Loucy (cell line): ENCODE measurements at regions not wholly inside any gene's neighbourhood (a gene's known extent, or its start where the extent isn't known, plus 50 kb on each side); places are given as distances from the start of the nearest gene placed in this dataset.

Experiments used
- H2AFZ ChIP-seq: fragments of 200-600 bp; sonication (generic); 2 replicates; pipeline ENCODE4 v1.6.0; 2016; ENCODE audit warnings: antibody characterized with exemption, mild to moderate bottlenecking, low read length, moderate library complexity
- H3F3A ChIP-seq: fragments of 200-600 bp; 2 replicates; pipeline ENCODE4 v1.6.0; 2016; ENCODE audit warnings: antibody characterized with exemption, low read depth, mild to moderate bottlenecking
- H3K27me3 ChIP-seq: fragments of 200-600 bp; sonication (generic); 2 replicates; pipeline ENCODE4 v1.6.1; 2014; ENCODE audit warnings: low read length, mild to moderate bottlenecking; ENCODE audit not compliant: insufficient read depth, poor library complexity, severe bottlenecking
- H3K36me3 ChIP-seq: fragments of 200-600 bp; sonication (generic); 2 replicates; pipeline ENCODE4 v1.6.1; 2016; ENCODE audit warnings: low read length; ENCODE audit not compliant: insufficient read depth
- H3K4me1 ChIP-seq: fragments of 200-600 bp; sonication (generic); 2 replicates; pipeline ENCODE4 v1.5.1; 2014; ENCODE audit warnings: low read length, mild to moderate bottlenecking; ENCODE audit not compliant: insufficient read depth, poor library complexity, severe bottlenecking
- H3K4me2 ChIP-seq: fragments of 200-600 bp; sonication (generic); 2 replicates; pipeline ENCODE4 v1.6.0; 2014; ENCODE audit warnings: antibody characterized with exemption, low read length, low read depth, mild to moderate bottlenecking; ENCODE audit not compliant: poor library complexity, severe bottlenecking
- H3K4me3 ChIP-seq: fragments of 200-600 bp; sonication (generic); 2 replicates; pipeline ENCODE4 v1.5.1; 2014; ENCODE audit warnings: low read length, mild to moderate bottlenecking, mixed read lengths; ENCODE audit not compliant: poor library complexity, severe bottlenecking
- H3K79me2 ChIP-seq: fragments of 200-600 bp; sonication (generic); 2 replicates; pipeline ENCODE4 v1.6.1; 2014; ENCODE audit warnings: low read length; ENCODE audit not compliant: insufficient read depth
- H3K9ac ChIP-seq: fragments of 200-600 bp; sonication (generic); 2 replicates; pipeline ENCODE4 v1.6.0; 2014; ENCODE audit warnings: mild to moderate bottlenecking, low read depth, low read length, moderate library complexity; ENCODE audit not compliant: poor library complexity, severe bottlenecking
- H3K9me2 ChIP-seq: fragments of 200-600 bp; sonication (generic); replicated peaks from 2 replicates; pipeline ENCODE4 v1.6.1; 2016; ENCODE audit warnings: low read depth, low read length, mixed read lengths
- H3K9me3 ChIP-seq: fragments of 200-600 bp; sonication (generic); 2 replicates; pipeline ENCODE4 v1.6.1; 2014; ENCODE audit warnings: mild to moderate bottlenecking, antibody characterized with exemption, low read length, low read depth; ENCODE audit not compliant: insufficient read depth
- H4K20me1 ChIP-seq: fragments of 200-600 bp; sonication (generic); 2 replicates; pipeline ENCODE4 v1.6.0; 2014; ENCODE audit warnings: antibody characterized with exemption, low read length, mild to moderate bottlenecking; ENCODE audit not compliant: insufficient read depth, poor library complexity, severe bottlenecking
- CTCF ChIP-seq: fragments of 200-600 bp; sonication (generic); conservative IDR thresholded peaks from 2 replicates; pipeline ENCODE4 v1.5.1; 2014; ENCODE audit warnings: mild to moderate bottlenecking, antibody characterized with exemption, low read length
- EZH2phosphoT487 ChIP-seq: fragments of 200-600 bp; IDR thresholded peaks from 2 replicates; pipeline ENCODE4 v1.6.1; 2018; ENCODE audit warnings: antibody characterized with exemption, mild to moderate bottlenecking, moderate library complexity, borderline replicate concordance

- H3K4me3 ChIP-seq = no peak overlapping the region
- no peak overlapping the region for H2AFZ ChIP-seq
- H3F3A ChIP-seq = no peaks in the 10 kb centered on the region
- H4K20me1 ChIP-seq = no peaks in the 10 kb centered on the region
- no peaks in the 10 kb centered on the region for H3K36me3 ChIP-seq
- H3K9me3 ChIP-seq = no peaks in the 10 kb centered on the region
- no peaks in the 10 kb centered on the region for H3K4me1 ChIP-seq
- no peaks in the 10 kb centered on the region for H3K9me2 ChIP-seq
- TF ChIP-seq EZH2phosphoT487 = no peak
- TF ChIP-seq CTCF = no peak
- H3K9ac ChIP-seq = no peak overlapping the region
- H3K79me2 ChIP-seq = no peaks in the 10 kb centered on the region
- H3K27me3 ChIP-seq = no peaks in the 10 kb centered on the region
- H3K4me2 ChIP-seq = no peak overlapping the region
Measured at GRCh38 chr4:189021831-189022230, 882.6 kb downstream of the TRIML1 start.

DNA sequence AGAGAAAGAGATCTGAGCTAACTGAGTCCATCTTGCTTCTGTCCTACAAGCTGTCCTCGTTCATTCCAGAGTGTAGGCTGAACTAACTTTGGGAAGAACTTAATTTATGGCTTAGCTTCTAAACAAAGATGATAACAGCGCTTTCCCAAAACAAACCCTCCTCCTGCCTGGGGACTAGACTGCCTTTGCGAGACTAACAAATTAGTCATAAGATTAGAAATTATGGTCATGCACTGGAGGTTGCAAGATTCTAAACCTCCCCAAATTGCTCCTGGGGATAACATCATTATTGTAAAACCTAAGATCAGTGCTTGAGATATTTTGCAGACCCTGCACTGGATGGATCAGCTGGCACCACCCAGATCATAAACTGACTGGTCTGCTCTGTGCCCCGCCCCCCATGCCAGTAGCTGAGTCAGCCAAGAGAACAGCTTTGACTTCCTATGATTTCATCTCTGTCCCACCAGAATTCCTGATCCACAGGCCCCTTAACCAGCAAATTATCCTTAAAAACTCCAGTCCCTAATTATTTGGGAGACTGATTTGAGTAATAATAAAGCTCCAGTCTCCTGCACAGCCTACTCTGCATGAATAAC, 883.3 kb downstream of the TRIML1 start:
- Histone ChIP-seq H3K9me3 (no peaks in the 10 kb centered on the region), H3K4me3 (no peak overlapping the region), H3K4me2 (no peak overlapping the region), H3K9me2 (no peaks in the 10 kb centered on the region), H3K79me2 (no peaks in the 10 kb centered on the region), H2AFZ (no peak overlapping the region), H4K20me1 (no peaks in the 10 kb centered on the region), H3F3A (no peaks in the 10 kb centered on the region), H3K4me1 (no peaks in the 10 kb centered on the region), H3K36me3 (no peaks in the 10 kb centered on the region), H3K27me3 (no peaks in the 10 kb centered on the region), H3K9ac (no peak overlapping the region)
- no peak for TF ChIP-seq CTCF
- TF ChIP-seq EZH2phosphoT487 = no peak

GRCh38 chr4:189029976-189030504, 890.8 kb downstream of the TRIML1 start:
- no peaks in the 10 kb centered on the region for H3K9me2 ChIP-seq
- no peak overlapping the region for H2AFZ ChIP-seq
- TF ChIP-seq EZH2phosphoT487 = no peak
- TF ChIP-seq CTCF = no peak
- H3K4me1 ChIP-seq = no peaks in the 10 kb centered on the region
- H3K9ac ChIP-seq = no peak overlapping the region
- no peaks in the 10 kb centered on the region for H3K27me3 ChIP-seq
- H3K4me3 ChIP-seq = no peak overlapping the region
- H4K20me1 ChIP-seq = no peaks in the 10 kb centered on the region
- H3K4me2 ChIP-seq = no peak overlapping the region
- no peaks in the 10 kb centered on the region for H3F3A ChIP-seq
- no peaks in the 10 kb centered on the region for H3K79me2 ChIP-seq
- H3K9me3 ChIP-seq = no peaks in the 10 kb centered on the region; the same call in 1 of the 2 replicates
- no peaks in the 10 kb centered on the region for H3K36me3 ChIP-seq
